HepG2 (cell line): ENCODE measurements at regions not wholly inside any gene's neighbourhood (a gene's known extent, or its start where the extent isn't known, plus 50 kb on each side); places are given as distances from the start of the nearest gene placed in this dataset.

Experiments used
- ARID2 ChIP-seq: sonication (generic); formaldehyde crosslinking; IDR thresholded peaks from 2 replicates; pipeline ENCODE4 v1.8.1; 2022; ENCODE audit warnings: mild to moderate bottlenecking, missing genetic modification reagents, borderline replicate concordance
- BCL6 ChIP-seq: IDR thresholded peaks from 2 replicates; pipeline ENCODE4 v1.6.1; 2016; ENCODE audit warnings: missing genetic modification reagents, missing compliant biosample characterization
- DRAP1 ChIP-seq: IDR thresholded peaks from 2 replicates; pipeline ENCODE4 v1.6.1; 2016; ENCODE audit warnings: missing genetic modification reagents, missing compliant biosample characterization
- GLMP ChIP-seq: sonication (generic); formaldehyde crosslinking; IDR thresholded peaks from 2 replicates; pipeline ENCODE4 v1.9.0; 2021; ENCODE audit warnings: missing genetic modification reagents, mild to moderate bottlenecking, borderline replicate concordance
- HDAC2 ChIP-seq: sonication (generic); formaldehyde crosslinking; IDR thresholded peaks from 2 replicates; pipeline ENCODE4 v1.4.0; 2020; ENCODE audit warnings: missing genetic modification reagents
- HMGXB4 ChIP-seq, 2 experiments: sonication (generic) in 1 of 2; formaldehyde crosslinking in 1 of 2; IDR thresholded peaks; 2 replicates each; pipeline versions ENCODE4 v1.4.0 to v1.6.1; 2018 to 2020; ENCODE audit warnings: missing genetic modification reagents in 2 of 2, borderline replicate concordance in 1 of 2, low read depth in 1 of 2, mild to moderate bottlenecking in 1 of 2, missing biosample characterization in 1 of 2
- IRF2 ChIP-seq: IDR thresholded peaks from 2 replicates; pipeline ENCODE4 v1.6.1; 2018; ENCODE audit warnings: missing genetic modification reagents, missing compliant biosample characterization
- KDM3A ChIP-seq: IDR thresholded peaks from 2 replicates; pipeline ENCODE4 v1.6.1; 2018; ENCODE audit warnings: low read depth, missing compliant biosample characterization
- TEAD3 ChIP-seq: optimal IDR thresholded peaks from 2 replicates; pipeline ENCODE3; 2016; ENCODE audit warnings: borderline replicate concordance
- THAP11 ChIP-seq: IDR thresholded peaks from 2 replicates; pipeline ENCODE4 v1.6.1; 2016; ENCODE audit warnings: missing biosample characterization, missing genetic modification reagents
- YY1 ChIP-seq: IDR thresholded peaks from 2 replicates; pipeline ENCODE4 v1.6.1; 2011; ENCODE audit warnings: low read length, low read depth, moderate library complexity, mild to moderate bottlenecking; ENCODE audit not compliant: insufficient read depth, insufficient replicate concordance
- ZNF24 ChIP-seq: fragments of 450-650 bp; IDR thresholded peaks from 2 replicates; pipeline ENCODE4 v1.6.1; 2017; ENCODE audit warnings: antibody characterized with exemption, mild to moderate bottlenecking
- ZNF280D ChIP-seq: sonication (generic); formaldehyde crosslinking; IDR thresholded peaks from 2 replicates; pipeline ENCODE4 v1.5.1; 2020; ENCODE audit warnings: mild to moderate bottlenecking, missing genetic modification reagents
- ZNF331 ChIP-seq: sonication (generic); formaldehyde crosslinking; IDR thresholded peaks from 2 replicates; pipeline ENCODE4 v1.4.0; 2020; ENCODE audit warnings: missing genetic modification reagents
- ZNF574 ChIP-seq: sonication (generic); formaldehyde crosslinking; IDR thresholded peaks from 2 replicates; pipeline ENCODE4 v1.4.0; 2020; ENCODE audit warnings: missing genetic modification reagents
- ZNF577 ChIP-seq: sonication (generic); formaldehyde crosslinking; IDR thresholded peaks from 2 replicates; pipeline ENCODE4 v1.4.0; 2020; ENCODE audit warnings: mild to moderate bottlenecking, low read depth, missing genetic modification reagents, borderline replicate concordance
- ZNF782 ChIP-seq: sonication (generic); formaldehyde crosslinking; IDR thresholded peaks from 2 replicates; pipeline ENCODE4 v1.4.0; 2020; ENCODE audit warnings: missing genetic modification reagents, mild to moderate bottlenecking, borderline replicate concordance
- ZNF788 ChIP-seq: sonication (generic); formaldehyde crosslinking; IDR thresholded peaks from 2 replicates; pipeline ENCODE4 v1.5.0; 2020; ENCODE audit warnings: mild to moderate bottlenecking, missing genetic modification reagents, borderline replicate concordance

GRCh38 chr6:28807682-28808280, 116.0 kb downstream of the TRIM27 start (continued):
- TF ChIP-seq HMGXB4 (CRISPR knock-in tag; IDR thresholded peaks at IDR 0.05; ENCODE audit: borderline replicate concordance in 1 of 2, low read depth in 1 of 2) (peak; percentile 98 to 99), YY1 (no peak), ZNF782 (peak; percentile 33; the same call in 1 of the 2 replicates), ZNF331 (peak; percentile 88), BCL6 (0 out of 2 replicates have a peak, but pooled peaks have one; percentile 16), TEAD3 (CRISPR knock-in tag) (peak; percentile 43), ZNF574 (CRISPR knock-in tag) (peak; percentile 56; the same call in 1 of the 2 replicates), THAP11 (CRISPR knock-in tag) (peak; percentile 68), ARID2 (CRISPR knock-in tag) (no peak), ZNF788 (CRISPR knock-in tag) (no peak), KDM3A (CRISPR knock-in tag) (peak; percentile 65; the same call in 1 of the 2 replicates), HDAC2 (peak; percentile 54; the same call in 1 of the 2 replicates), ZNF280D (CRISPR knock-in tag) (0 out of 2 replicates have a peak, but pooled peaks have one; percentile 69), ZNF577 (no peak), GLMP (no peak), IRF2 (CRISPR knock-in tag) (peak; percentile 83), ZNF24 (peak; percentile 96), DRAP1 (CRISPR knock-in tag) (peak; percentile 90)
